Natural killer cell (primary cell): ENCODE measurements at regions not wholly inside any gene's neighbourhood (a gene's known extent, or its start where the extent isn't known, plus 50 kb on each side); places are given as distances from the start of the nearest gene placed in this dataset.

Experiments
- ATAC-seq, 3 donors: fragments of 150-1000 bp in 2 of 3; fragments of 200-7000 bp in 1 of 3; cut with Tn5 transposase; 1 replicate in 1 of 3; 2 replicates in 2 of 3; pipeline ENCODE4 v1.10.0; 2021; ENCODE audit warnings: mild to moderate bottlenecking in 2 of 3, moderate library complexity in 2 of 3
- DNase-seq, 2 donors: peaks; one replicate each; pipeline versions ENCODE4 v3.0.0 to v3.0.0-alpha.2; 2013 to 2021; ENCODE audit warnings: mixed read lengths in 1 of 2
- H3K27ac ChIP-seq: one replicate; pipeline ENCODE4 v1.5.1; 2013; ENCODE audit warnings: mild to moderate bottlenecking, low read length
- H3K27me3 ChIP-seq: one replicate; pipeline ENCODE4 v1.6.1; 2013; ENCODE audit warnings: low read length; ENCODE audit not compliant: control insufficient read depth, insufficient read depth
- H3K36me3 ChIP-seq: one replicate; pipeline ENCODE4 v1.6.1; 2013; ENCODE audit warnings: low read length; ENCODE audit not compliant: control insufficient read depth, insufficient read depth
- H3K4me1 ChIP-seq: one replicate; pipeline ENCODE4 v1.6.1; 2013; ENCODE audit warnings: low read length; ENCODE audit not compliant: control insufficient read depth, insufficient read depth
- H3K4me3 ChIP-seq: one replicate; pipeline ENCODE4 v1.5.1; 2013; ENCODE audit warnings: low read length
- H3K9me3 ChIP-seq: one replicate; pipeline ENCODE4 v1.6.1; 2013; ENCODE audit warnings: low read length; ENCODE audit not compliant: control insufficient read depth, insufficient read depth
- H3K27ac Mint-ChIP-seq, 2 donors: one replicate each; pipeline ENCODE4 v1.8.0; 2022; ENCODE audit warnings: mild to moderate bottlenecking in 2 of 2, mixed read lengths in 2 of 2, moderate library complexity in 1 of 2
- H3K27me3 Mint-ChIP-seq, 2 donors: one replicate each; pipeline ENCODE4 v1.8.0; 2022; ENCODE audit warnings: low read depth in 2 of 2, mixed read lengths in 2 of 2
- H3K36me3 Mint-ChIP-seq: one replicate; pipeline ENCODE4 v1.8.0; 2022; ENCODE audit warnings: mixed read lengths
- H3K4me1 Mint-ChIP-seq, 2 donors: one replicate each; pipeline ENCODE4 v1.8.0; 2022; ENCODE audit warnings: mixed read lengths in 2 of 2
- H3K4me3 Mint-ChIP-seq: one replicate; pipeline ENCODE4 v1.8.0; 2022; ENCODE audit warnings: mild to moderate bottlenecking, moderate library complexity, mixed read lengths
- H3K9me3 Mint-ChIP-seq, 2 donors: one replicate each; pipeline ENCODE4 v1.8.0; 2022; ENCODE audit warnings: mixed read lengths in 2 of 2
- WGBS: methylation state at CpG from one replicate; pipeline ENCODE4 v1.1.7; 2013; ENCODE audit warnings: missing lambda C conversion rate; ENCODE audit not compliant: insufficient coverage; 5-methylcytosine and 5-hydroxymethylcytosine counted together
- intact Hi-C: fragments of 100-400 bp; cut with micrococcal nuclease; formaldehyde crosslinking; loops from one replicate; pipeline ENCODE4 v1.14.2; 2022
- TF ChIP-seq, protein P1 (sequence below): fragments of 200-600 bp; IDR thresholded peaks from one replicate; pipeline ENCODE4 v1.8.0; 2022; ENCODE audit warnings: antibody characterized with exemption

DNA sequence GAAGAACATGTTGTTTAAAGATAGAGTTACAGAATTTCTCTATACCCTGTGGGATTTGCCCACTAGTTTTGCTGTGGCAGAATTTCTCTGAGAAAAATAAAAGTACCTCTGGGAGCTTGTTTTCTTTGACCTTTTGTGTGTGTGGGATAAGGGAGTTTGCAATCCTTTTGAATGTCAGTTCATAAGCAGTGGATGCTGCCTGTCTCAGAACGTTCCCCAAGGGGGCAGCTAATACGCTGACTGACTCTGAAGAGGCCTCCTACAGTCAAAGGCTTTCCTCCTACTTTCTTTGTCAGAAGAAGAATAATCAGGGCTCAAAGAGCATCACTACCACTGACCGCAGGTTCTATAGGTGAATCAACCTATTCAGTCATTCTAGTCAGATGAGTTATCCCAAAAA, 140.6 kb downstream of the AASDHPPT start:
- H3K4me3 ChIP-seq, result no peak overlapping the region
- H3K27ac ChIP-seq, result no peak overlapping the region
- H3K27me3 Mint-ChIP-seq, result no peaks in the 10 kb centered on the region
- DNase-seq (no peak), ATAC-seq (no peak)
- peaks cover 8% of the 10 kb centered on the region for H3K9me3 ChIP-seq
- intact Hi-C loops, result no loop called here
- H3K4me1 Mint-ChIP-seq, result no peaks in the 10 kb centered on the region
- no peak overlapping the region for H3K4me3 Mint-ChIP-seq
- no peak overlapping the region for H3K27ac Mint-ChIP-seq
- no peaks in the 10 kb centered on the region for H3K27me3 ChIP-seq
- peaks cover 19 to 24% of the 10 kb centered on the region in 2 donors for H3K9me3 Mint-ChIP-seq
- no peaks in the 10 kb centered on the region for H3K4me1 ChIP-seq
- 66% methylated on average over 3 of the region's 3 CpGs for WGBS
- H3K36me3 ChIP-seq, result no peaks in the 10 kb centered on the region
- peaks cover 7% of the 10 kb centered on the region for H3K36me3 Mint-ChIP-seq
- TF ChIP-seq, protein P1, sequence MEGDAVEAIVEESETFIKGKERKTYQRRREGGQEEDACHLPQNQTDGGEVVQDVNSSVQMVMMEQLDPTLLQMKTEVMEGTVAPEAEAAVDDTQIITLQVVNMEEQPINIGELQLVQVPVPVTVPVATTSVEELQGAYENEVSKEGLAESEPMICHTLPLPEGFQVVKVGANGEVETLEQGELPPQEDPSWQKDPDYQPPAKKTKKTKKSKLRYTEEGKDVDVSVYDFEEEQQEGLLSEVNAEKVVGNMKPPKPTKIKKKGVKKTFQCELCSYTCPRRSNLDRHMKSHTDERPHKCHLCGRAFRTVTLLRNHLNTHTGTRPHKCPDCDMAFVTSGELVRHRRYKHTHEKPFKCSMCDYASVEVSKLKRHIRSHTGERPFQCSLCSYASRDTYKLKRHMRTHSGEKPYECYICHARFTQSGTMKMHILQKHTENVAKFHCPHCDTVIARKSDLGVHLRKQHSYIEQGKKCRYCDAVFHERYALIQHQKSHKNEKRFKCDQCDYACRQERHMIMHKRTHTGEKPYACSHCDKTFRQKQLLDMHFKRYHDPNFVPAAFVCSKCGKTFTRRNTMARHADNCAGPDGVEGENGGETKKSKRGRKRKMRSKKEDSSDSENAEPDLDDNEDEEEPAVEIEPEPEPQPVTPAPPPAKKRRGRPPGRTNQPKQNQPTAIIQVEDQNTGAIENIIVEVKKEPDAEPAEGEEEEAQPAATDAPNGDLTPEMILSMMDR, result no peak

DNA sequence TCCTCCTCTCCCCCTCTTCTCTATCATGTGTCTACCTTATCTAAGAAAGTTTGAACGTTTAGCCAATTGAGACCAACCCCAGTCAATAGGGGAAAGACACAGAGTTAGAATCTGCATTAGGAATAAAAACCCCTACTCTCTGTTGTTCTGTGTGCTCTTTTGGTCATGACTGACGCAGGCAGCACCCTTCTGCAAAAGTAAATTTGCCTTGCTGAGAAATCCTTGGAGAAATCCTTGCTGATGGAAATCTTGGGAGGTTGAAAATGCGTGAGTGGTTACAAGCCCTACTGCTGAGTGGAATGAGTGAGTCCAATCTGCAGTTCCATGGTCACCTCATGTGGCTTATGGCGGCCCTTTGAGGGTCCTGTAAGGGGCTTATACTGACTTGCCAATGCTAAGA, 145.2 kb downstream of the AASDHPPT start:
- Histone ChIP-seq H3K27ac (no peak overlapping the region), H3K9me3 (peaks cover 10% of the 10 kb centered on the region), H3K4me1 (no peaks in the 10 kb centered on the region), H3K4me3 (no peak overlapping the region), H3K36me3 (no peaks in the 10 kb centered on the region), H3K27me3 (no peaks in the 10 kb centered on the region)
- no peak overlapping the region for H3K27ac Mint-ChIP-seq
- no peaks in the 10 kb centered on the region for H3K27me3 Mint-ChIP-seq
- H3K4me3 Mint-ChIP-seq, result no peak overlapping the region
- intact Hi-C loops, result no loop called here
- no peaks in the 10 kb centered on the region for H3K4me1 Mint-ChIP-seq
- ATAC-seq, result no peak
- TF ChIP-seq, protein P1, result no peak
- no peak for DNase-seq
- peaks cover 7% of the 10 kb centered on the region for H3K36me3 Mint-ChIP-seq
- 81% methylated on average over 4 of the region's 4 CpGs for WGBS
- peaks cover 13 to 26% of the 10 kb centered on the region in 2 donors for H3K9me3 Mint-ChIP-seq

DNA sequence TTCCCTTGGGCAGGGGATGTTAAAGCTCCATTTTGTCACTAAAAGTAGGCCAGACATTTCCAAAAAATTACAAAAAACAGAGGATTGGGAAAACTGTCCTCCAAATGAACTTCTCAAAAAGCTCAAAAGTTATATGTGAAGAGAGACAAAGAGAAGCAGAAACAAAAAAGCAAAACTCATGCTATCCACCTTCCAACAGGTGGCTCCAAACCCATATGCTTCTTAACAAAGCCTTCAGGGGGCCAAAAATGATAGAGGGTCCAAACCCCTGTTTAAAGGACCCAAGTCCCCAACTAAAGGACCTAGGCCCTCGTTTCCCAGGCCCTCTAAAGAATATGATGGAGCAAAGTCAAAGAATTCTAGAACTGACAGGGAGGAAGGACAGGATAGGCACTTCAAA, 146.7 kb downstream of the AASDHPPT start:
- Mint-ChIP-seq H3K9me3 (peaks cover 17 to 32% of the 10 kb centered on the region in 2 donors), H3K27me3 (no peaks in the 10 kb centered on the region), H3K36me3 (peaks cover 7% of the 10 kb centered on the region), H3K27ac (no peak overlapping the region), H3K4me1 (no peaks in the 10 kb centered on the region), H3K4me3 (no peak overlapping the region)
- peaks cover 10% of the 10 kb centered on the region for H3K9me3 ChIP-seq
- H3K27ac ChIP-seq, result no peak overlapping the region
- intact Hi-C loops, result no loop called here
- H3K4me1 ChIP-seq, result no peaks in the 10 kb centered on the region
- no peaks in the 10 kb centered on the region for H3K27me3 ChIP-seq
- ATAC-seq (no peak), DNase-seq (no peak)
- TF ChIP-seq, protein P1, result no peak
- WGBS, result 0% methylated on average over 1 of the region's 1 CpG
- no peak overlapping the region for H3K4me3 ChIP-seq
- no peaks in the 10 kb centered on the region for H3K36me3 ChIP-seq

DNA sequence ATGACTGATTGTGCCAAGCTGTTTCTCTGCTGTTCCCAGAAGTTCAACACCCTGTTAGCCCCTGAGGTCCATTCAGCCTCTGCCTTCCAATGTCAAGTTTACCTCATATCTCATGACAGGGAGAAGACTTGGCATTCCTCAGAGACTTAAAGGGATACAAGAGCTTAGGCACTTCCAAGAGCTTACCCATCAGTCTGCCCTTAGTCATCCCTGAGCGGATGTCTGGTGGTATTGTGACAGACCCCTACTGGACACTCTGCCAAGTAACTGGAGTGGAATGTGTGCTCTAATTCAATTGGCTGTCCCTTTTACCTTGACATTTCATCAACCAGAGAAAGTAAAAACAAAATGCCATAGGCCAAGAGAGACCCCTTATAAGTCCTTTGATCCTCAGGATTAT, 151.5 kb downstream of the AASDHPPT start:
- WGBS, result 100% methylated on average over 1 of the region's 1 CpG
- H3K4me3 Mint-ChIP-seq, result no peak overlapping the region
- Histone ChIP-seq H3K4me3 (no peak overlapping the region), H3K9me3 (no peaks in the 10 kb centered on the region), H3K27me3 (no peaks in the 10 kb centered on the region), H3K4me1 (no peaks in the 10 kb centered on the region), H3K36me3 (no peaks in the 10 kb centered on the region), H3K27ac (no peak overlapping the region)
- H3K27ac Mint-ChIP-seq, result no peak overlapping the region
- no peaks in the 10 kb centered on the region for H3K27me3 Mint-ChIP-seq
- H3K9me3 Mint-ChIP-seq, result peaks cover 7 to 27% of the 10 kb centered on the region in 2 donors
- DNase-seq (no peak), ATAC-seq (no peak)
- H3K36me3 Mint-ChIP-seq, result peaks cover 5% of the 10 kb centered on the region
- H3K4me1 Mint-ChIP-seq, result no peaks in the 10 kb centered on the region
- intact Hi-C loops, result no loop called here
- TF ChIP-seq, protein P1, result no peak
